GM19239 (cell line): ENCODE measurements at regions not wholly inside any gene's neighbourhood (a gene's known extent, or its start where the extent isn't known, plus 50 kb on each side); places are given as distances from the start of the nearest gene placed in this dataset.
"Not testable (repeated sequence)": the region's sequence is repeated elsewhere in the genome, so short reads cannot be mapped to it uniquely, and the experiment has no call there.

Source experiments
- DNase-seq: peaks from one replicate; pipeline ENCODE4 v3.0.0; 2011; ENCODE audit warnings: low spot score; ENCODE audit not compliant: insufficient read length
- FAIRE-seq: peaks from 2 replicates; lab custom pipeline; 2011; peaks lifted over from hg19 to GRCh38; lab: Jason Lieb, UNC

GRCh38 chrX:40788698-40789097 lies 53.4 kb upstream of the MED14 start:
- not testable (repeated sequence) for DNase-seq, FAIRE-seq

- DNase-seq, result no peak
- FAIRE-seq, result no peak
These were observed 57.1 kb upstream of the MED14 start for GRCh38 chrX:40792433-40792832.

- DNase-seq, FAIRE-seq: not testable (repeated sequence)
These were observed 59.4 kb upstream of the MED14 start for GRCh38 chrX:40794829-40795130.

GRCh38 chrX:40799745-40800144 lies 64.4 kb upstream of the MED14 start:
- not testable (repeated sequence) for FAIRE-seq, DNase-seq

- DNase-seq, result no peak
- no peak for FAIRE-seq
These were observed 70.1 kb upstream of the MED14 start for GRCh38 chrX:40805404-40805803.

- DNase-seq (no peak), FAIRE-seq (no peak)
These were observed 71.3 kb upstream of the MED14 start for GRCh38 chrX:40806513-40807220.

- no peak for FAIRE-seq
These were observed 72.0 kb upstream of the MED14 start for GRCh38 chrX:40807384-40807783.

GRCh38 chrX:40808203-40808602 lies 72.9 kb upstream of the MED14 start:
- DNase-seq, result no peak
- FAIRE-seq, result no peak

More at GRCh38 chrX:40807384-40807783, 72.0 kb upstream of the MED14 start:
- DNase-seq, result no peak

- DNase-seq (no peak), FAIRE-seq (no peak)
These were observed 73.9 kb upstream of the MED14 start for GRCh38 chrX:40809210-40809609.

- not testable (repeated sequence) for DNase-seq, FAIRE-seq
These were observed 79.7 kb upstream of the MED14 start for GRCh38 chrX:40815045-40815444.

GRCh38 chrX:40816906-40817305 lies 81.6 kb upstream of the MED14 start:
- DNase-seq (no peak), FAIRE-seq (no peak)

- DNase-seq (no peak), FAIRE-seq (no peak)
These were observed 82.9 kb upstream of the MED14 start for GRCh38 chrX:40818236-40818635.

- no peak for DNase-seq
- no peak for FAIRE-seq
These were observed 86.4 kb upstream of the MED14 start for GRCh38 chrX:40821780-40822179.

- no peak for DNase-seq
- no peak for FAIRE-seq
These were observed 92.0 kb upstream of the MED14 start for GRCh38 chrX:40827331-40827730.

- no peak for FAIRE-seq
These were observed 96.4 kb upstream of the MED14 start for GRCh38 chrX:40831750-40832149.

GRCh38 chrX:40832723-40833122 lies 97.4 kb upstream of the MED14 start:
- FAIRE-seq, result no peak
- no peak for DNase-seq

More at GRCh38 chrX:40831750-40832149, 96.4 kb upstream of the MED14 start:
- DNase-seq, result no peak

- FAIRE-seq, result no peak
- DNase-seq, result no peak
These were observed 98.9 kb upstream of the MED14 start for GRCh38 chrX:40834225-40834624.

GRCh38 chrX:40835526-40835925 lies 100.2 kb upstream of the MED14 start:
- FAIRE-seq (no peak), DNase-seq (no peak)

GRCh38 chrX:40843643-40844042 lies 108.3 kb upstream of the MED14 start:
- no peak for FAIRE-seq

GRCh38 chrX:40844471-40844870 lies 109.1 kb upstream of the MED14 start:
- FAIRE-seq, result no peak
- DNase-seq, result no peak

More at GRCh38 chrX:40843643-40844042, 108.3 kb upstream of the MED14 start:
- DNase-seq, result no peak

- FAIRE-seq, result no peak
- DNase-seq, result no peak
These were observed 110.1 kb upstream of the MED14 start for GRCh38 chrX:40845331-40845911.
